T-cell (primary cell): ENCODE measurements at regions not wholly inside any gene's neighbourhood (a gene's known extent, or its start where the extent isn't known, plus 50 kb on each side); places are given as distances from the start of the nearest gene placed in this dataset.

ENCODE experiments used
- ATAC-seq, 4 experiments: fragments of 200-7000 bp in 3 of 4; fragments of 150-1000 bp in 1 of 4; cut with Tn5 transposase; replicated peaks in 1 of 4; 1 replicate in 3 of 4; 2 replicates in 1 of 4; pipeline ENCODE4 v1.10.0; 2021; ENCODE audit warnings: moderate library complexity in 3 of 4, mild to moderate bottlenecking in 2 of 4, moderate number of reproducible peaks in 1 of 4
- CTCF ChIA-PET, 2 donors: fragments of 300-600 bp; sonication (Branson Sonifier 250); formaldehyde crosslinking; loops; one replicate each; lab custom pipeline; 2022; ENCODE audit warnings: antibody characterized with exemption in 2 of 2; lab: Charles Lee
- POLR2A ChIA-PET, 2 donors: fragments of 300-600 bp; sonication (Branson Sonifier 250); formaldehyde crosslinking; loops; one replicate each; lab custom pipeline; 2022; ENCODE audit warnings: antibody characterized with exemption in 2 of 2; lab: Charles Lee
- DNase-seq, 35 experiments: peaks; one replicate each; pipeline versions ENCODE4 v3.0.0 to v3.0.0-alpha.2; 2013 to 2023
- H3K27ac ChIP-seq: one replicate; pipeline ENCODE4 v1.5.1; 2013; ENCODE audit warnings: low read length
- H3K27me3 ChIP-seq, 2 experiments: replicated peaks in 1 of 2; 1 replicate in 1 of 2; 2 replicates in 1 of 2; pipeline versions ENCODE4 v1.6.1 to v1.7.0; 2013; ENCODE audit warnings: low read length in 1 of 2, mixed read lengths in 1 of 2; ENCODE audit not compliant: control insufficient read depth in 2 of 2, insufficient read depth in 2 of 2; ENCODE audit errors: extremely low read depth in 1 of 2
- H3K36me3 ChIP-seq, 2 donors: 1 replicate in 1 of 2; 2 replicates in 1 of 2; pipeline versions ENCODE4 v1.6.1 to v1.7.0; 2013; ENCODE audit warnings: low read length in 1 of 2; ENCODE audit not compliant: control insufficient read depth in 2 of 2, insufficient read depth in 1 of 2; ENCODE audit errors: extremely low read depth in 1 of 2
- H3K4me1 ChIP-seq, 2 experiments: 1 replicate in 1 of 2; 2 replicates in 1 of 2; pipeline versions ENCODE4 v1.6.1 to v1.7.0; 2013; ENCODE audit warnings: low read length in 2 of 2, mixed read lengths in 1 of 2; ENCODE audit not compliant: insufficient read depth in 2 of 2, control insufficient read depth in 1 of 2; ENCODE audit errors: extremely low read depth in 1 of 2
- H3K4me3 ChIP-seq, 2 donors: 1 replicate in 1 of 2; 2 replicates in 1 of 2; pipeline versions ENCODE4 v1.5.1 to v1.7.0; 2013; ENCODE audit warnings: mild to moderate bottlenecking in 2 of 2, low read length in 1 of 2, moderate library complexity in 1 of 2; ENCODE audit not compliant: control insufficient read depth in 1 of 2; ENCODE audit errors: extremely low read depth in 1 of 2
- H3K9me3 ChIP-seq: 2 replicates; pipeline ENCODE4 v1.7.0; 2013
- H3K27ac Mint-ChIP-seq, 2 donors: one replicate each; pipeline ENCODE4 v1.8.0; 2020 to 2021; ENCODE audit warnings: mild to moderate bottlenecking in 2 of 2, mixed read lengths in 2 of 2
- H3K27me3 Mint-ChIP-seq, 2 donors: one replicate each; pipeline ENCODE4 v1.8.0; 2021 to 2022; ENCODE audit warnings: mixed read lengths in 2 of 2
- H3K36me3 Mint-ChIP-seq: one replicate; pipeline ENCODE4 v1.8.0; 2021; ENCODE audit warnings: mixed read lengths
- H3K4me1 Mint-ChIP-seq, 3 donors: one replicate each; pipeline ENCODE4 v1.8.0; 2020 to 2022; ENCODE audit warnings: mixed read lengths in 3 of 3, mild to moderate bottlenecking in 1 of 3
- H3K4me3 Mint-ChIP-seq, 3 donors: one replicate each; pipeline ENCODE4 v1.8.0; 2020 to 2022; ENCODE audit warnings: mild to moderate bottlenecking in 3 of 3, mixed read lengths in 3 of 3, moderate library complexity in 3 of 3
- H3K9me3 Mint-ChIP-seq, 3 donors: one replicate each; pipeline ENCODE4 v1.8.0; 2020 to 2022; ENCODE audit warnings: mixed read lengths in 3 of 3
- WGBS: methylation state at CpG from one replicate; pipeline ENCODE4 v1.1.5; 2013; ENCODE audit warnings: missing lambda C conversion rate; ENCODE audit not compliant: insufficient coverage; 5-methylcytosine and 5-hydroxymethylcytosine counted together

DNA sequence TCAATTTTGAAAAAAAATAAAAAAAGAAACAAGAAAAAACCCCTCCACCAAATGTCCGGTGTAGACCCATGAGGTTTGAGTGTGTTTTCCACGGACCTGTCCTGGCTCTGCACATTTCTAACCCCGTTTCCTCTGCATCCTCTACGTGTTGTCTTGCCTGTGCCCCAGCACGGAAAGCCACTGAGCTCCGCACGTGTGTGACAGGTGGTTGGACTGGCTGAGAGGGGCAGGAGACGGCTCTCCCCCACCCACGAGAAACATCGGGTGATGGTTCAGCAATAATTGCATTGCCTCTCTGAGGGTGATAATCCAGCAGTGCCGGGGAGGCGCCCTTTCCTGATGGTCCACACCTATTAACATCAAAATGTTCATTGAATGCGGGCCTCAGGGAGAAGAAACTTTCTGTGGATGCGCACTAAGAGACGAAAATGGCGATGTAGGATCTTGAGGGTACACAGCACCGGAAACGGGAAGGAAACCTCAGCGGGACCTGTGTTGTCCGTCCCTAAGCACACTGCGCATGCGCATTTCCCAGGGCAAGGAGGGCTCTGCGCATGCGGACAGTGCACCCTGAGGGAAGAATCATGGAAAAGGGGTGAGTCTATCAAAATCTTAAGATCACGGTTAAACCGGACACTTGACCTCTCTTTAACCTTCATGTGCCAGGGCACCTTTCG, 470.1 kb upstream of the ADARB2 start:
- Histone ChIP-seq H3K4me3 (no peak overlapping the region), H3K9me3 (no peaks in the 10 kb centered on the region), H3K27me3 (no peaks in the 10 kb centered on the region), H3K4me1 (no peaks in the 10 kb centered on the region), H3K36me3 (no peaks in the 10 kb centered on the region), H3K27ac (no peak overlapping the region)
- DNase-seq (no peak), ATAC-seq (no peak)
- Mint-ChIP-seq H3K36me3 (no peaks in the 10 kb centered on the region), H3K9me3 (no peaks in the 10 kb centered on the region), H3K4me3 (no peak overlapping the region), H3K27ac (no peak overlapping the region), H3K27me3 (peaks cover 9 to 18% of the 10 kb centered on the region in 2 donors), H3K4me1 (no peaks in the 10 kb centered on the region)
- CTCF ChIA-PET = no interaction called here
- WGBS = 88% methylated on average over 13 of the region's 27 CpGs
- POLR2A ChIA-PET = no interaction called here

DNA sequence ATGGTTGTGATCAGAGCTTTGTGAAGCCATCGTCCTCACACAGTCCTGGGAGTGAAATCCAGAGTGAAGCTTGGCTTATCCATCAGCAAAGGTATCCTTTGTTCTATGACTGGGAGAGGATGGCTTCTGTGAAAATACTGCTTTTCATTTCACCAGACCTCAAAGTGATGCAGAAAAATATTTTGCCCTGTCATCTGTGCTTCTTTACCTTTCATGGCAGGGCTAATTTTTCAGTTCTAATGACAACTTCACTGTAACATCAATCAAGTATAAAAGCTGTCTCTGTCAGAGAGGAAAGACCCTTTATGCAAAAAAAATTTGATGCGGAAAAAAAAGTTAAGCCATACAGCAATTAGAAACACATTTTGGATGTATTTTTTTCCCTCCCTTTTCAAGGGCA, 468.1 kb upstream of the ADARB2 start:
- no peak for ATAC-seq
- no peaks in the 10 kb centered on the region for H3K9me3 ChIP-seq
- POLR2A ChIA-PET = no interaction called here

DNA sequence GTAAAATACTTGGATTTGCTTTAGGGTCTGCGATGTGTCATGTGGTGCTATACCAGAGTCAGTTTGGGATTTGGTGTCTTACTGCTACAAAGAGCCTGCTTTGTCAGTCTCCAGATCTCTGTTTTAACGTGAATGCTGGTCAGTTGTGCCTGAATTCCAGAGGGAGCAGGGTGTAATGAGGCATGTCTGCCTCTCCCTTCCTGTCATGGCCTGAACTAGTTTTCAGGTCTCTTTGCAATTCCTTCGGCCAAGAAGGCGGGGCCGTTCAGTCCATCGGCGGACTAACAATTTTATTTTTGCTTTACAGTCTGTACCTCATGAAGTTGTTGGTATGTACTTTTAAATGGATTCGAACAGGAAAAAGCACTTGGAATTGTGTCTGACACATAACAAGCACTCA, 465.1 kb upstream of the ADARB2 start:
- H3K9me3 ChIP-seq = no peaks in the 10 kb centered on the region
- ChIA-PET POLR2A (no interaction called here), CTCF (no interaction called here)
- no peak overlapping the region for H3K4me3 ChIP-seq
- no peaks in the 10 kb centered on the region for H3K4me1 ChIP-seq
- Mint-ChIP-seq H3K27ac (no peak overlapping the region), H3K27me3 (peaks cover 0 to 11% of the 10 kb centered on the region in 2 donors), H3K4me3 (no peak overlapping the region), H3K4me1 (no peaks in the 10 kb centered on the region), H3K36me3 (no peaks in the 10 kb centered on the region), H3K9me3 (peaks cover 5 to 7% (median 5%) of the 10 kb centered on the region in 3 donors)
- no peaks in the 10 kb centered on the region for H3K27me3 ChIP-seq
- no peak for ATAC-seq
- no peak for DNase-seq
- WGBS = 44% methylated on average over 2 of the region's 8 CpGs
- no peak overlapping the region for H3K27ac ChIP-seq
- H3K36me3 ChIP-seq = no peaks in the 10 kb centered on the region

More for the DNA sequence above, 468.1 kb upstream of the ADARB2 start:
- DNase-seq = no peak
- CTCF ChIA-PET = no interaction called here
- no peaks in the 10 kb centered on the region for H3K4me1 Mint-ChIP-seq
- WGBS = no CpG with 5 or more reads among the region's 2 CpGs
- no peaks in the 10 kb centered on the region for H3K36me3 Mint-ChIP-seq
- H3K4me3 Mint-ChIP-seq = no peak overlapping the region
- no peaks in the 10 kb centered on the region for H3K36me3 ChIP-seq
- no peaks in the 10 kb centered on the region for H3K4me1 ChIP-seq
- peaks cover 9 to 18% of the 10 kb centered on the region in 2 donors for H3K27me3 Mint-ChIP-seq
- H3K4me3 ChIP-seq = no peak overlapping the region
- no peak overlapping the region for H3K27ac ChIP-seq
- H3K27ac Mint-ChIP-seq = no peak overlapping the region
- no peaks in the 10 kb centered on the region for H3K27me3 ChIP-seq
- H3K9me3 Mint-ChIP-seq = no peaks in the 10 kb centered on the region

DNA sequence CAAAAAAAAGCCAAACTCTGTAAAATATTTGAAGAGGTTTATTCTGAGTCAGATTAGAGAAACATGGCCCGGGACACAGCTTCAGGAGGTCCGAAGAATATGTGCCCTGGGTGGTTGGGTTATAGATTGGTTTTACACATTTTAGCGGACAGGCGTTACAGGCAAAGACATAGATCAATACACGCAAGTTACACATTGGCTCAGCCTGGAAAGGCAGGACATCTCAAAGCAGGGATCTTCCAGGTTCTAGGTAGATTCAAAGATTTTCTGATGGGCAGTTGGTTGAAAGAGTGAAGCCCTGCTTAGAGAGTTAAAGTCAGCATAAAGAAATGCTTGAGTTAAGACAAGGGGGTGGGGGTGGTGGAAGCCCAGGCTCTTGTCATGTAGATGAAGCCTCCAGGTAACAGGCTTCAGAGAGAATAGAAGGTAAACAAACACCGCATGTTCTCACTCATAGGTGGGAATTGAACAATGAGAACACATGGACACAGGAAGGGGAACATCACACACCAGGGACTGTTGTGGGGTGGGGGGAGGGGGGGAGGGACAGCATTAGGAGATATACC, 464.3 kb upstream of the ADARB2 start:
- no peaks in the 10 kb centered on the region for H3K27me3 ChIP-seq
- POLR2A ChIA-PET = no interaction called here
- H3K4me1 Mint-ChIP-seq = no peaks in the 10 kb centered on the region

DNA sequence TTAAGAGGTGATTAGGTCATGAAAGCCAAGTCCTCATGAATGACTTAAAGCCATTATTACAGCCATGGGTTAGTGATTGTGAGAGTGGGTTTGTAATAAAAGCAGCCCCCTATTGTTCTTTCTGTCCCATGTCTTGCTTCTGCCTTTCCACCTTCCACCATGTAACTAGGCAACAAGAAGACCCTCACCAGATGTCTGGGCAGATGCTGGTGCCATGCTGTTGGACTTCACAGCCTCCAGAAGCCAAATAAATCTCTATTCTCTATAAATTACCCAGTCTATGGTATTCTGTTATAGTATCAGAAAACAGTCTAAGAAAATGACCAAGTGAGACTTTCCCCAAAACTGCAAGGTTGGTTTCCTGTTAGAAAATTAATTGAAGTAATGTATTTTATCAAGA, 460.3 kb upstream of the ADARB2 start:
- no peak overlapping the region for H3K4me3 Mint-ChIP-seq
- no peaks in the 10 kb centered on the region for H3K27me3 ChIP-seq
- ChIA-PET CTCF (no interaction called here), POLR2A (no interaction called here)
- H3K9me3 Mint-ChIP-seq = peaks cover 8 to 21% (median 10%) of the 10 kb centered on the region in 3 donors
- no peaks in the 10 kb centered on the region for H3K4me1 Mint-ChIP-seq
- ATAC-seq (no peak), DNase-seq (no peak)
- H3K4me3 ChIP-seq = no peak overlapping the region
- H3K9me3 ChIP-seq = no peaks in the 10 kb centered on the region
- H3K27ac ChIP-seq = no peak overlapping the region
- H3K27ac Mint-ChIP-seq = no peak overlapping the region
- no peaks in the 10 kb centered on the region for H3K36me3 ChIP-seq
- H3K27me3 Mint-ChIP-seq = peaks cover 14 to 24% of the 10 kb centered on the region in 2 donors
- H3K36me3 Mint-ChIP-seq = peaks cover 3% of the 10 kb centered on the region
- H3K4me1 ChIP-seq = no peaks in the 10 kb centered on the region

More for the DNA sequence above, 464.3 kb upstream of the ADARB2 start:
- peaks cover 4 to 13% of the 10 kb centered on the region in 2 donors for H3K27me3 Mint-ChIP-seq
- WGBS = 92% methylated on average over 3 of the region's 6 CpGs
- H3K9me3 Mint-ChIP-seq = peaks cover 7 to 12% (median 9%) of the 10 kb centered on the region in 3 donors
- no peak overlapping the region for H3K27ac ChIP-seq
- H3K4me3 ChIP-seq = no peak overlapping the region
- no peaks in the 10 kb centered on the region for H3K9me3 ChIP-seq
- H3K27ac Mint-ChIP-seq = no peak overlapping the region
- CTCF ChIA-PET = no interaction called here
- H3K36me3 ChIP-seq = no peaks in the 10 kb centered on the region
- H3K36me3 Mint-ChIP-seq = peaks cover 3% of the 10 kb centered on the region
- no peaks in the 10 kb centered on the region for H3K4me1 ChIP-seq
- no peak for ATAC-seq
- no peak for DNase-seq
- no peak overlapping the region for H3K4me3 Mint-ChIP-seq

DNA sequence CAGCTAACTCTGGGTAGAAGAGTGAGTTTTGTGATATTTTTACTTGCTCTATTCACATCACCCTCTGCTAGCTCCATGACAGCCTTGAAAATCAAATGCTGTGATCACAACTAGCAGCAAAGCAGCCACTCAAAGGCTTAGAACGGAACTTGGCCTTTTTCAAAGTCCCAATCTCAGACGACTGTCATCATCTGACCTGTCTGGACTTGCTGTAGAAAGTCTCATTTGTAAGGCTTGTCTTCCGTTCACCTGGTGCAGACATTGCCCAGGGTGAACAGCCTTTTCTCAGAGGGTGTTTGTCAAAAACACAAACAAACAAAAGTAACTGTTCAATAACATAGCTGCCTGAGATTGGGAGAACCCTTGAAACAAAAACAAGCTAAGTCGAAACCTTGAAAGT, 458.9 kb upstream of the ADARB2 start:
- no peak for ATAC-seq
- ChIA-PET POLR2A (no interaction called here), CTCF (no interaction called here)
- no peaks in the 10 kb centered on the region for H3K36me3 ChIP-seq
- H3K36me3 Mint-ChIP-seq = peaks cover 3% of the 10 kb centered on the region
- WGBS = 79% methylated on average over 3 of the region's 4 CpGs
- H3K9me3 ChIP-seq = no peaks in the 10 kb centered on the region
- H3K4me1 Mint-ChIP-seq = no peaks in the 10 kb centered on the region
- no peak overlapping the region for H3K4me3 Mint-ChIP-seq
- no peak overlapping the region for H3K27ac Mint-ChIP-seq
- no peak overlapping the region for H3K4me3 ChIP-seq
- H3K9me3 Mint-ChIP-seq = peaks cover 8 to 21% (median 10%) of the 10 kb centered on the region in 3 donors
- DNase-seq = no peak
- H3K27me3 Mint-ChIP-seq = peaks cover 14 to 20% of the 10 kb centered on the region in 2 donors
- H3K27me3 ChIP-seq = no peaks in the 10 kb centered on the region
- no peaks in the 10 kb centered on the region for H3K4me1 ChIP-seq
- H3K27ac ChIP-seq = no peak overlapping the region
